Tibial nerve (tissue), 3 donors: ENCODE measurements at regions not wholly inside any gene's neighbourhood (a gene's known extent, or its start where the extent isn't known, plus 50 kb on each side); places are given as distances from the start of the nearest gene placed in this dataset.

ENCODE experiments used
- POLR2A ChIP-seq, 2 donors: fragments of 450-650 bp; IDR thresholded peaks; one replicate each; pipeline ENCODE4 v1.6.1; 2017; ENCODE audit warnings: antibody characterized with exemption in 2 of 2, mild to moderate bottlenecking in 2 of 2, moderate library complexity in 2 of 2
- TF ChIP-seq, protein P1 (sequence below), 5 experiments: fragments of 200-600 bp in 3 of 5; fragments of 450-650 bp in 2 of 5; sonication (generic) in 3 of 5; IDR thresholded peaks; one replicate each; pipeline ENCODE4 v1.5.1; 2016 to 2019; ENCODE audit warnings: antibody characterized with exemption in 5 of 5, mild to moderate bottlenecking in 3 of 5, moderate library complexity in 2 of 5

GRCh38 chr17:77493238-77493820, 352.6 kb downstream of the SEC14L1 start:
- TF ChIP-seq, protein P1, sequence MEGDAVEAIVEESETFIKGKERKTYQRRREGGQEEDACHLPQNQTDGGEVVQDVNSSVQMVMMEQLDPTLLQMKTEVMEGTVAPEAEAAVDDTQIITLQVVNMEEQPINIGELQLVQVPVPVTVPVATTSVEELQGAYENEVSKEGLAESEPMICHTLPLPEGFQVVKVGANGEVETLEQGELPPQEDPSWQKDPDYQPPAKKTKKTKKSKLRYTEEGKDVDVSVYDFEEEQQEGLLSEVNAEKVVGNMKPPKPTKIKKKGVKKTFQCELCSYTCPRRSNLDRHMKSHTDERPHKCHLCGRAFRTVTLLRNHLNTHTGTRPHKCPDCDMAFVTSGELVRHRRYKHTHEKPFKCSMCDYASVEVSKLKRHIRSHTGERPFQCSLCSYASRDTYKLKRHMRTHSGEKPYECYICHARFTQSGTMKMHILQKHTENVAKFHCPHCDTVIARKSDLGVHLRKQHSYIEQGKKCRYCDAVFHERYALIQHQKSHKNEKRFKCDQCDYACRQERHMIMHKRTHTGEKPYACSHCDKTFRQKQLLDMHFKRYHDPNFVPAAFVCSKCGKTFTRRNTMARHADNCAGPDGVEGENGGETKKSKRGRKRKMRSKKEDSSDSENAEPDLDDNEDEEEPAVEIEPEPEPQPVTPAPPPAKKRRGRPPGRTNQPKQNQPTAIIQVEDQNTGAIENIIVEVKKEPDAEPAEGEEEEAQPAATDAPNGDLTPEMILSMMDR (IDR thresholded peaks at IDR 0.05) = no peak
- TF ChIP-seq POLR2A (IDR thresholded peaks at IDR 0.05) = no peak
